ENCODE measurements at regions not wholly inside any gene's neighbourhood (a gene's known extent, or its start where the extent isn't known, plus 50 kb on each side); places are given as distances from the start of the nearest gene placed in this dataset.

GRCh38 chr9:84589542-84589941, 80.0 kb upstream of the NTRK2 start:
- DNase-seq = no peak

- no peak for DNase-seq
Measured at GRCh38 chr9:84590706-84591105, 78.8 kb upstream of the NTRK2 start.

GRCh38 chr9:84592918-84593317, 76.6 kb upstream of the NTRK2 start:
- DNase-seq = no peak

- DNase-seq = no peak
Measured at GRCh38 chr9:84593352-84593751, 76.2 kb upstream of the NTRK2 start.

GRCh38 chr9:84597131-84597530, 72.4 kb upstream of the NTRK2 start:
- peak; percentile 3 to 65 (median 38) for DNase-seq

- DNase-seq = no peak
Measured at GRCh38 chr9:84598921-84599636, 70.5 kb upstream of the NTRK2 start.

- no peak for DNase-seq
Measured at GRCh38 chr9:84600739-84601138, 68.8 kb upstream of the NTRK2 start.

- no peak for DNase-seq
Measured at GRCh38 chr9:84604223-84604622, 65.3 kb upstream of the NTRK2 start.

GRCh38 chr9:84609779-84610178, 59.8 kb upstream of the NTRK2 start:
- no peak for DNase-seq

GRCh38 chr9:84613431-84613830, 56.1 kb upstream of the NTRK2 start:
- DNase-seq = no peak

GRCh38 chr9:84615544-84615943, 54.0 kb upstream of the NTRK2 start:
- DNase-seq = peak in 1 of 4 experiments; percentile 21

- DNase-seq = no peak
Measured at GRCh38 chr9:84617411-84618029, 52.0 kb upstream of the NTRK2 start.
